ENCODE measurements at regions not wholly inside any gene's neighbourhood (a gene's known extent, or its start where the extent isn't known, plus 50 kb on each side); places are given as distances from the start of the nearest gene placed in this dataset.

DNA sequence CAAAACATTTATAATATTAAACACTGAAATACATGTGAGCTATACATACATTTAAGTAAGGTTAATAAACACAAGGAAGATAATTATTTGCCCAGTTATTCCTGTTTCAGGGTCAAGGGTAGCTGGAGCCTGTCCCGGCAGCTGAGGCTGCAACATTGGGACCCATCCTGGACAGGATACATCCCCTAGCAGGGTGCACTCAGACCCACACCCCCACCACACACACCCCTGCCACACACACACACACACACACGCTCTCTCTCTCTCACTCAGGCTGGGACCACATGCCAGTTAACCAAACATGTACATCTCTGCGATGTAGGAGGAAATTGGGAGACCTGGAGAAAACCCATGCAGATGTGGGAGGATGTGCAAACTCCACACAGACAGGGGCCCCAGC, 112.6 kb upstream of the TMCC3 start:
- Histone ChIP-seq H3K4me3 (ENCODE audit: low read length) (no peak overlapping the region), H2AFZ (ENCODE audit: low read depth, low read length) (no peak overlapping the region), H3K27me3 (ENCODE audit: insufficient read depth, low read length) (no peaks in the 10 kb centered on the region), H3K36me3 (ENCODE audit: insufficient read depth, low read length) (no peaks in the 10 kb centered on the region), H3K9me3 (ENCODE audit: low read length) (no peaks in the 10 kb centered on the region), H3K4me1 (ENCODE audit: insufficient read depth, low read length) (no peaks in the 10 kb centered on the region)

DNA sequence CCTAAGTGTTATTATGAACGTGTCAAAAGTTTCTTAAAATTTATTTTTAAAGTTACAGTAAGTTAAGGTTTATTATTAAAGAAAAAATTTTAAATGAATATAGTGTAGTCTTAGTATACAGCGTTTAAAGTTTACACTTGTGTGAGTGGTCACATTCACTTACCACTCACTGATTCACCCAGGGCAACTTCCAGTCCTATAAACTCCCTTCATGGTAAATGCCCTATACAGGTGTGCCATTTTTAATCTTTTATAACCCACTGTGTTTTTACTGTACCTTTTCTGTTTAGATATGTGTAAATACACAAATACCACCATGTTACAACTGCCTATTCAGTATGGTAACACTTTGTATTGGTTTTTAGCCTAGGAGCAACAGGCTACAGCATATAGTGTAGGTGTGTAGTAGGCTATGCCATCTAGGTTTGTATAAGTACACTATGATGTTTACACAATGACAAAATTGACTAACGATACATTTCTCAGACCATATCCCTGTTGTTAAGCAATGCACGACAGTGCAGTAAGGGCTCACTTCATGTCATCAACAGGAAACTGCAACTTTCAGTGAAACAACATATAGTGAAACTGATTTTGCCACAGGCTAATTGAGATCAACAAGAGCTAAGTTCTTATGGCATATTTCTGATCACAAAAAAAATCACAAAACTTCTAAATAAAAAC, 112.0 kb upstream of the TMCC3 start:
- H3K4me1 ChIP-seq (ENCODE audit: insufficient read depth, low read length), result no peaks in the 10 kb centered on the region

DNA sequence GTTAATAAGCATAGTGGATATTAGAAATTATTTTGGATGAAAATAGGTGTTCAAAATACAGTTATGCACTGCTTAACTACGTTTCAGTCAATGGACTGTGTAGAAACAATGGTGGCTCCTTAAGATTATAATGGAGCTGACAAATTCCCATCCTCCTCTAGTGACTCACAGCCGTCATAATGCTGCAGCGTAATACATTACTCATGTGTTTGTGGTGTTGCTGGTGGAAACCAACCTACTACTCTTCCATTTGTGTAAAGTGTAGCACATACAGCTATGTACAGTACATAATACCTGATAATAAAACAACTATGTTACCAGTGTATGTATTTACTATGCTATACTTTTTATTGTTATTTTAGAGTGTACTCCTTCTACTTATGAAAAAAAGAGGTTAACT, 111.2 kb upstream of the TMCC3 start:
- H3K4me1 ChIP-seq (ENCODE audit: insufficient read depth, low read length), result no peaks in the 10 kb centered on the region
- no peaks in the 10 kb centered on the region for H3K36me3 ChIP-seq (ENCODE audit: insufficient read depth, low read length)
- no peak overlapping the region for H3K4me3 ChIP-seq (ENCODE audit: low read length)
- H2AFZ ChIP-seq (ENCODE audit: low read depth, low read length), result no peak overlapping the region
- H3K9me3 ChIP-seq (ENCODE audit: low read length), result no peaks in the 10 kb centered on the region
- H3K27me3 ChIP-seq (ENCODE audit: insufficient read depth, low read length), result no peaks in the 10 kb centered on the region

More for the DNA sequence above, 112.0 kb upstream of the TMCC3 start:
- H3K4me3 ChIP-seq (ENCODE audit: low read length), result no peak overlapping the region
- no peaks in the 10 kb centered on the region for H3K36me3 ChIP-seq (ENCODE audit: insufficient read depth, low read length)
- no peaks in the 10 kb centered on the region for H3K27me3 ChIP-seq (ENCODE audit: insufficient read depth, low read length)
- H3K9me3 ChIP-seq (ENCODE audit: low read length), result no peaks in the 10 kb centered on the region
- H2AFZ ChIP-seq (ENCODE audit: low read depth, low read length), result no peak overlapping the region

DNA sequence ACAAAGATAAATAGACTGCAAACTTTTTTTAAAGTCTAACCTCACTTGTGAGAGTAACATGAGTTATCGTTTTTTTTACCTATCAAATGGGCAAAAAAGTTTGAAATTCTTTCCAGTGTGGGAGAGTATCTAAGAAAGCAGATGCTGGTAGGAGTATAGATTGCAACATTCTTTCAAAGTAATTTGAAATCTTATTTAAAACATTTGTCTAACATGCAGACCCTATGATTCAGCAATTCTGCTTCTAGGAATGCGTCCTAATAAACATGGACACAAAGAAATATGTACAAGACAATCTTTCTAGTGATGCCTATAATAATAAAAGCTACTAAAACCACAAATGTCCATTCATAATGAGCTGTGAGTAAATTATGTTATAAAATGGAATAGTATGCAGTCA, 110.4 kb upstream of the TMCC3 start:
- no peak overlapping the region for H2AFZ ChIP-seq (ENCODE audit: low read depth, low read length)
- H3K4me1 ChIP-seq (ENCODE audit: insufficient read depth, low read length), result no peaks in the 10 kb centered on the region
- no peaks in the 10 kb centered on the region for H3K27me3 ChIP-seq (ENCODE audit: insufficient read depth, low read length)
- no peaks in the 10 kb centered on the region for H3K36me3 ChIP-seq (ENCODE audit: insufficient read depth, low read length)
- no peaks in the 10 kb centered on the region for H3K9me3 ChIP-seq (ENCODE audit: low read length)
- H3K4me3 ChIP-seq (ENCODE audit: low read length), result no peak overlapping the region

DNA sequence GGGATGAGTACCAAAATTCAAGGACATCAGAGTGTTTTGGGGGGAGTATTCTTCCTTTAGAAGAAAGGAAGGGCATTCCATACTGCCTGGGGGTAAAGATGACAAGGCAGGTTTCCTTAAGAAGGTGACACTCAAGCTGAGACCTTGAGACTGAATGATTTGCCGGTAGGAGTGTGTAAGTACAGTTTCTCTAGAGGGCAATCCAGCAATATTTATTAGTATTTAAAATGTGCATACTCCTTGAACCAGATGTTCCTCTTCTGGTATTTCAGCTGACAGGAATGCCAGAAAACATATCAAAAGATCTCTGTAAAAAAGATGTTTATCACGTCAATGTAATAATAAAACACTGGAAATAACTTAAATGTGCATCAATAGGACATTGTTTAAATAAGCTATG, 106.4 kb upstream of the TMCC3 start:
- Histone ChIP-seq H3K27me3 (ENCODE audit: insufficient read depth, low read length) (peaks cover 3% of the 10 kb centered on the region), H3K9me3 (ENCODE audit: low read length) (no peaks in the 10 kb centered on the region), H3K36me3 (ENCODE audit: insufficient read depth, low read length) (no peaks in the 10 kb centered on the region), H2AFZ (ENCODE audit: low read depth, low read length) (no peak overlapping the region), H3K4me1 (ENCODE audit: insufficient read depth, low read length) (no peaks in the 10 kb centered on the region), H3K4me3 (ENCODE audit: low read length) (no peak overlapping the region)

DNA sequence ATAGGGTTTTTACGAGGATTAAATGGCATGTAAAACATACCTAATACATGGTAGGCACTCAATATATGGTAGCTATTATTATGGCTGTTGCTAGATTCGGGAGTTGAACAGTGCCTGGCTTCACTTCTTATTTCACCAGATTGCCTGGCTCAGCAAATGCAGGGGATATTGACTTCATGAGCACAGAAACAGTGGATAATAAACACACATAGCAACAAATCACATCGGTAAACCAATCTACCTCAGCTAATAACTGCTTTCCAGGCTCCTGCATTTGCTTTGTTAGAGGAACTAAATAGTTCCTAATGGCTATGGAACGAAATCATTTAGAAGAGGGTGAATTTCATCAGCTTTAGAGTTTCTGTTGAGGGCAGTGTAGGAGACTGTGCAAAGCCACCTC, 105.2 kb upstream of the TMCC3 start:
- Histone ChIP-seq H3K36me3 (ENCODE audit: insufficient read depth, low read length) (no peaks in the 10 kb centered on the region), H3K27me3 (ENCODE audit: insufficient read depth, low read length) (peaks cover 3% of the 10 kb centered on the region), H2AFZ (ENCODE audit: low read depth, low read length) (no peak overlapping the region), H3K4me3 (ENCODE audit: low read length) (no peak overlapping the region), H3K9me3 (ENCODE audit: low read length) (no peaks in the 10 kb centered on the region), H3K4me1 (ENCODE audit: insufficient read depth, low read length) (no peaks in the 10 kb centered on the region)

DNA sequence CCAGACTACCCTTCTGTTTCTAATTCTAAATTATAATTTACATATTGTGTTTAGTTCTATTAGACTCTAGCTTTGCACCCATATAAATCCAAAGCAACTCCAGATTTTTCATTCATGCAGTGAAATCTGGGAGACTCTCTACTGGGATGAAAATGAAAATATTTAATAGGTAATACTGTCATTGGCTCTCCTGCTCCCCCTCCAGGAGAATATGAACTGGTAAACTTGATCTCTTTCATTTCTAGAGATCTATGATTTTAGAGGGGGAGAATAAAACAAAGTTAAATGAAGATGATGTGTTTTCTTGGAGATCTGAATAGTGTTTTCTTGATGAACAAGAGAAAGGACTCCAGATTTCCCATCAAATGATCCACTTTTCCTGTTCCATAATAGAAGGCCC, 104.3 kb upstream of the TMCC3 start:
- Histone ChIP-seq H2AFZ (ENCODE audit: low read depth, low read length) (no peak overlapping the region), H3K9me3 (ENCODE audit: low read length) (no peaks in the 10 kb centered on the region), H3K4me3 (ENCODE audit: low read length) (no peak overlapping the region), H3K27me3 (ENCODE audit: insufficient read depth, low read length) (peaks cover 3% of the 10 kb centered on the region), H3K4me1 (ENCODE audit: insufficient read depth, low read length) (no peaks in the 10 kb centered on the region), H3K36me3 (ENCODE audit: insufficient read depth, low read length) (no peaks in the 10 kb centered on the region)

DNA sequence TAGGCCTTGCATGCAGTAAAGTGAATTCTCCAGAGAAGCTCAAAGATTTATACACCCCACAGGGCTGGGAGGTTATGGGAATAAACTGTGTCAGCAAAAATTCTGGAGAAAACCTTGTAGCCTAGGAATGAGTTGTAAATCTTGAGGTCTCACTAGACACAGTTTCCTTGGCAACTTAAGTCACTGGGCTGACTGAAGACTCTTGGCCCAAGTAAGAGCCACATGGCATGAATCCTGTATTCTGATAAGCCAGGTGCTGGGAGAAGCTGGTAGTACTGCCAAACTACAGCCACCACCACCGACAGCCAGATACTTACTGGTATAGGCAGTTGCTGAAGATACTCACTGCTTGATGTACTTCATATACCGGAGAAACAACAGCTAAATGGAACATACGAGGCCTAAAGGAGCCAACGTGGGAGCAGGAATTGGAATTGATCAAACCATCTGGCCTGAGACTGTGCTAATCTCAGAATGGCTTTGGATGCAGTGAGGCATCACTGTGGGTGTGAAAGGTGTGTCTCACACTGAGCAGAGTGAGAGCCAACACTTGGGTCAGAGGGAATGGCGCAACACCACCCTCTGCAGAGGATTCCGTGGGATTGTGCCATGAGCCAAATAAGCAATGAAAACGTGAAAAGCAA, 102.8 kb upstream of the TMCC3 start:
- H3K9me3 ChIP-seq (ENCODE audit: low read length), result no peaks in the 10 kb centered on the region
- H3K4me1 ChIP-seq (ENCODE audit: insufficient read depth, low read length), result no peaks in the 10 kb centered on the region
- H3K27me3 ChIP-seq (ENCODE audit: insufficient read depth, low read length), result peaks cover 3% of the 10 kb centered on the region
- H3K4me3 ChIP-seq (ENCODE audit: low read length), result no peak overlapping the region
- no peaks in the 10 kb centered on the region for H3K36me3 ChIP-seq (ENCODE audit: insufficient read depth, low read length)
- H2AFZ ChIP-seq (ENCODE audit: low read depth, low read length), result no peak overlapping the region

DNA sequence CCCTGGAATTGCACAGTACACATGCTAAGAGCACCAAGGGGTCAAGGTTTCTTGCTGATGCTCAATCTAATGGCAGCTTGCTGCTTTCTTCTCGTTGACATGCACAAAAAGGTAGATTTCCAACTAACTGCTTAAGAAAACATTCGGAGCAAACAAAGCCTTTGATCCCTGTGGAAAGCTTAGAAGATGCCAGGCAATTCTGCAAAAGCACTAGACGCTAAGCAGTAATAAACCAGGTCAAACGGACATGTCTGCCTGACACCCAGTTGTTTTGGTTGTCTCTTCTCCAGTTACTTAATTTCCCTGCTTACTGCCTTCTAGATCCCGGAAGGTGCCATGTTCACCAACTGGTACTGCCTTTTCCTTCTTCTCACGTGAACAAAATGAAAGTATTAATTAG, 100.5 kb upstream of the TMCC3 start:
- H3K27me3 ChIP-seq (ENCODE audit: insufficient read depth, low read length), result peaks cover 6% of the 10 kb centered on the region
- no peaks in the 10 kb centered on the region for H3K4me1 ChIP-seq (ENCODE audit: insufficient read depth, low read length)
- no peaks in the 10 kb centered on the region for H3K9me3 ChIP-seq (ENCODE audit: low read length)
- H3K4me3 ChIP-seq (ENCODE audit: low read length), result no peak overlapping the region
- H3K36me3 ChIP-seq (ENCODE audit: insufficient read depth, low read length), result no peaks in the 10 kb centered on the region
- no peak overlapping the region for H2AFZ ChIP-seq (ENCODE audit: low read depth, low read length)

DNA sequence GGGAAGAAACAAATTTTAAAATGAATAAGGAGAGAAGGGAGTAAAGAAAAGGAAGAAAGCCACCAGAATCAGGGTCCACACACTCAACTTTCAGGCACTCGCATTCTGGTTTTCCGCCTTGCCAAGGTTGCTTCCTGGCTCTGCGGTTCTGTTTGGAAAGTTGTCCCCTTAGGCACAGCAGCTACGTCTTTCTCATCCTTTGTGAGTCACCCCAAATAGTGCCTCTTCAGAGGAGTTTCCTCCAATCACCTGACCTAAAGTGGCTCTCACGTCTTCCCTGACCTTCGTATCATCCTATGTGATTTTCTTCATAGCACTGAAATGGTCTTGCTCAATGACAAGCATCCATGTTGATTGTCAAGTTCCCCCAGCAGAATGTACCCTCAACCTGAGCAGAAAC, 99.5 kb upstream of the TMCC3 start:
- H3K9me3 ChIP-seq (ENCODE audit: low read length), result no peaks in the 10 kb centered on the region
- peaks cover 6% of the 10 kb centered on the region for H3K27me3 ChIP-seq (ENCODE audit: insufficient read depth, low read length)
- no peaks in the 10 kb centered on the region for H3K36me3 ChIP-seq (ENCODE audit: insufficient read depth, low read length)
- H3K4me1 ChIP-seq (ENCODE audit: insufficient read depth, low read length), result no peaks in the 10 kb centered on the region
- H3K4me3 ChIP-seq (ENCODE audit: low read length), result no peak overlapping the region
- no peak overlapping the region for H2AFZ ChIP-seq (ENCODE audit: low read depth, low read length)

DNA sequence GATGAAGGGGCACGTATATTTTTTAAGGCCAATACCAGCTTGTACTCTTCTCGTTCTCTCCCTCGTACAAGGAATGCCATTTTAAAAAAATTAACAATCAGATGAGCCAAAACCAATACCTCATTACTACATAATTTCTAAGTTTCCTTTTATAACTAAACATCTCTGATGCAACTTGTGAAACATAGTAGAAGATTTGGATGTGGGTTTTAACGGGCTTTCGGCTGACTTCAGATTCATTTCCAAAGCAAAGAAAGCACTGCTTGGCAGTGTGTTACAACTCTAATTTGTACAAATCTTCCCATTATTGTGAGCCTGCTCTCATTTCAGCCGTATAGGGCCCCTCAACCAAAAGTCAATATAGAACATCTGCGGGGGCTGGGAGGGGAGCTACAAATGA, 99.1 kb upstream of the TMCC3 start:
- H3K9me3 ChIP-seq (ENCODE audit: low read length), result no peaks in the 10 kb centered on the region
- H3K4me1 ChIP-seq (ENCODE audit: insufficient read depth, low read length), result no peaks in the 10 kb centered on the region
- no peak overlapping the region for H2AFZ ChIP-seq (ENCODE audit: low read depth, low read length)
- H3K4me3 ChIP-seq (ENCODE audit: low read length), result no peak overlapping the region
- no peaks in the 10 kb centered on the region for H3K36me3 ChIP-seq (ENCODE audit: insufficient read depth, low read length)
- H3K27me3 ChIP-seq (ENCODE audit: insufficient read depth, low read length), result peaks cover 6% of the 10 kb centered on the region

DNA sequence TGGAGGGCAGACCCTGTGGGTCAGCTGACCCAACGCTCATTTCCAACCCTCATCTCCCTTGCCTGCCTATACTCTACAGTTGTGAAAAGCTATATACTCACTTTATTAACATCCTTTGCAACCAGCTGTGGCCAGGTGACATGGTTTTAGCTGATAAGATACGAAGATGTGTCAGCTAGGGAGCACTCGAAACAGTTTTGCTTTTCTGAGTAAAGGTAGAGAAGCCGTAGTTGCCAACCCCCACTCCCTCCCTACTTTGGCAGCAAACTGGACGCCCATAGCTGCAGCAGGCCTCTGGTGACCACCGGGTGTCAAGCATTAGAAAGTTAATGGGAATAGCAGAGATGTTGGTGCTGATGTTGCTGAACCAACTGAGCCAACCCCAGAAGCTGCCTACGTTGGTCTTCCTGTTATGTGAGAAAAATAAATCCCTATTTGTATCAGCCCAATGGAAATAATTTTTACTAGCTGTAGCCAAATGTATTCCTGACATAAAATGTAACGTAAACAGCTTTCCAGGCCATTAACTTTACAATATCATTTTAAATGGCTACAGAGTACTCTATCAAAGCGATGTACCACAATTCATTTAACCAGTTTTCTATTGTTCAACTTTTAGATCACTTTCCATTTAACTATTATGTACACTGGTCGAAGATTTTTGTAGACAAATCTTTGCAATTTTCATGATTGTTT, 98.5 kb upstream of the TMCC3 start:
- Histone ChIP-seq H3K27me3 (ENCODE audit: insufficient read depth, low read length) (peaks cover 3% of the 10 kb centered on the region), H3K4me1 (ENCODE audit: insufficient read depth, low read length) (no peaks in the 10 kb centered on the region), H3K36me3 (ENCODE audit: insufficient read depth, low read length) (no peaks in the 10 kb centered on the region), H3K4me3 (ENCODE audit: low read length) (no peak overlapping the region), H3K9me3 (ENCODE audit: low read length) (no peaks in the 10 kb centered on the region), H2AFZ (ENCODE audit: low read depth, low read length) (no peak overlapping the region)

DNA sequence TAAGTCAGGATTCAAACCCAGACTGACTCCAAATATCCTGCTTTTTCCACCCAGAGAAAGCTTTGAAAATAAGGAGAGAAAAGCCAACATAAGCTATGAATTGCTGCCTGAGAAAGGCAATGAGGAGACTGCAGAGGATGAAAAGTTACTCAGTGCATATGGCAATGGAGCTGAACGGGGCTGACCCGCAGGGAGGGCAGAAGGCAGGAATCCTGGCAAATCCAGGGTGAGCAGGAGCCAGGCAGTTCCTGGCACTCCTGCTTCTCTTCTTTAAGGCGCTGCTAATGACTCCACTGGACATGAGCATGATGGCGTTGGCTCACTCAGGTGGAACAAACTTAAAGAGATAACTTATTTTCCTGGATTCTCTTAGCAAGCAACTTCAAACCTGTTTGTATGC, 95.2 kb upstream of the TMCC3 start:
- no peaks in the 10 kb centered on the region for H3K9me3 ChIP-seq (ENCODE audit: low read length)
- no peaks in the 10 kb centered on the region for H3K36me3 ChIP-seq (ENCODE audit: insufficient read depth, low read length)
- H2AFZ ChIP-seq (ENCODE audit: low read depth, low read length), result no peak overlapping the region
- H3K4me3 ChIP-seq (ENCODE audit: low read length), result no peak overlapping the region
- H3K27me3 ChIP-seq (ENCODE audit: insufficient read depth, low read length), result peaks cover 3% of the 10 kb centered on the region
- no peaks in the 10 kb centered on the region for H3K4me1 ChIP-seq (ENCODE audit: insufficient read depth, low read length)
